HS-5 (cell line): ENCODE measurements at regions not wholly inside any gene's neighbourhood (a gene's known extent, or its start where the extent isn't known, plus 50 kb on each side); places are given as distances from the start of the nearest gene placed in this dataset.

Experiments
- DNase-seq: peaks from one replicate; pipeline ENCODE4 v3.0.0-alpha.2; 2012; ENCODE audit warnings: low read depth

DNA sequence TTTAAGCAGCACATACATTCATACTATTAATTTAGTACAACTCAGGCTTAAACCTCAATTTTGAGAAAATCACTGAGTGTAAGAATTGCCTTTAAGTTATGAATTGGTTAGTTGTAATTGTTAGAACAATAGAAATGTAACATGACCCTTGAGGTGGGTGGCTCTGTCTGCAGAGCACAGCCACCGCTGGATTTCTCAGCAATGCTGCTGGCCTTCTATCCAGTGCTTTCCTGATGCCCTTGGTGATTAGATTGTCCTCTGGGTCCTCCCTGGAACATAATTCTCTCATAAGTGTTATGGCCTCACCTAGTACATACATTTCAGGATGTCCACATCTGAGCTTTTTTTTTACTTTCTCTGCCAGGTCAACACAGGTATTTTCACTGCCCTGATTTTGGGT is 213.2 kb downstream of the SLC7A11 start:
- no peak for DNase-seq

DNA sequence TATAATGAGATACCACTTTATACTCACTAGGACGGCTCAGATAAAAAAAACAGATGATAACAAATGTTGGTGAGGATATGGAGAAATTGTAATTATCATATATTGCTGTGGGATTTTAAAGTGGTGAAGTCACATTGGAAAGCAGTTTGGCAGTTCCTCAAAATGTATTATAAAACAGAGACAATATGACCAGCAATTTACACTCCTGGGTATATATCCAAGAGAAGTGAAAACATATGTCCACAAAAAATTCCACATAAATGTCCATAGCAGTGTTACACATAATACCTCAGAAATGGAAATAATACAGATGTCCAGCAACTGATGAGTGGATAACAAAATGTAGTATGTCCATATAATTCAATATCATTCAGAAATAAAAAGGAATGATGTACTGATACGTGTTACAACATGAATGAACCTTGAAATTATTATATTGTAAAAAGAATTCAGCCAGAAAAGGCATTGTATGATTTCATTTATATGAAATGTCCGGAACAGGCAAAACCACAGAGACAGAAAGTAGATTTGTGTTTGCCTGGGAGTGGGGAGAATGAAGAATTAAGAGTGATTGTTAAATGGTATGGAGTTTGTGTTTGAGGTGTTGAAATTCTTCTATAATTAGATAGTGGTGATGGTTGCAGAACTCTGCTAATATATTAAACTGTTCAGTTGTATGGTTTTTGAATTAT is 220.9 kb downstream of the SLC7A11 start:
- no peak for DNase-seq

DNA sequence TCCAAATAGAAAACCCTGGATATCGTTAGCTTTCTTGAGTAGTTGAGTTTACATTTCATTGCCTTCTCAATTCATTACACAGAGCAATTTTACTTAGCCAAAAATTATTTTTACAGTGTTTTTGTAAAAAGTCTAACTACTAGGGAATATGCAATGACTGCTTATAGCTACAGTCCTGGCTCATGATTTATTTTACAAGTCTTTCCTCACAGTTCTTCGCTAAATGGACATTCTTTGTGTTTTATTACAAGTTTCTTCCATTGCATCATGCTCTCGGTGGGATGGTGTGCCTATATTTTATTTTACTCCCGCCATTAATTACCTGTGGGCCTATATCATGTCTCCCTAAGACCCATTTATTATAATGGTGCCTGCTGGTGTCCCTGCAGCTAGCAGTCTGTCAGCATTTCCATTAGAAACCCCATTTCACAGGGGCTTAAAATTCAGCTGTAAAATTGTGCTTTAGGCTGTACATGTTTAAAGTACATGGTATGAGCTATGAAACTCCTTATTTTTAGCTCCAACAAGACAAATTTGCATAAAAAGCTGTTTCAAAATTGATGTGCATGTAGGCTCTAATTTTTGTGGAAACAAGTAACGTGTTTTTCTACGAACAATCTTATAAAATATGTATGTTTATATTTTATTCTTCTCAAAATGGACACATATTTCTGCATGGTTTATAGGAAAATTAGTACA is 227.4 kb downstream of the SLC7A11 start:
- no peak for DNase-seq

DNA sequence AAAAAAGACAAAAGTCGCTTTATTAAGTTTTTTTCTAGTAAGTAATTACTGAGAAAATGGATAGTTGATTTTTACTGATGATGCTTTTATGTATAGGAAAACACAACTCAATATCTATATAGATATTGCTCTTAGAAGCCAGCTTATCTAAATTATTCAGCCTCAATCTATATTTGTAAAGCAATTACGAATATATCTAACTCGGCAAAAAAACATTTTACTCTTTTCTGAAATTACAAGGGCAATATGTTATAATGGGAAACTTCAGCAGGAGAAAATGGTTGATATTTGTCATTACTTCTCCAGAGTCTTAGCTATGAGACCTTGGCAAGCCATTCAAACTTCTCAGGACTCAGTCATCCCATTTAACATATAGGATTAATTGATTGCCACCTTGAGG is 228.5 kb downstream of the SLC7A11 start:
- no peak for DNase-seq

DNA sequence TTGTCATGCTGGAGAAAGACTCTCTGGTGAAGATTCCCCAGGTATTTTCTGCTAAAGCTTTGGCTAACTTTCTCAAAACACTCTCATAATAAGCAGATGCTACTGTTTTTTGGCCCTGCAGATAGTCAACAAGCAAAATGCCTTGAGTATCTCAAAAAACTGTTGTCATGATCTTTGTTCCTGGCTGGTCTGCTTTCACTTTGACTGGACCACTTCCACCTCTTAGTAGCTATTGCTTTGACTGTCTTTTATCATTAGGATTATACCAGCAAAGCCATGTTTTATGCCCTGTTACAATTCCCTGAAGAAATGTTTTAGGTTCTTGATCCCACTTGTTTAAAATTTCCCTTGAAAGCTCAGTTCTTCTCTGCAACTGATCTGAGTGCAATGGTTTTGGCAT is 231.5 kb downstream of the SLC7A11 start:
- DNase-seq, result no peak

DNA sequence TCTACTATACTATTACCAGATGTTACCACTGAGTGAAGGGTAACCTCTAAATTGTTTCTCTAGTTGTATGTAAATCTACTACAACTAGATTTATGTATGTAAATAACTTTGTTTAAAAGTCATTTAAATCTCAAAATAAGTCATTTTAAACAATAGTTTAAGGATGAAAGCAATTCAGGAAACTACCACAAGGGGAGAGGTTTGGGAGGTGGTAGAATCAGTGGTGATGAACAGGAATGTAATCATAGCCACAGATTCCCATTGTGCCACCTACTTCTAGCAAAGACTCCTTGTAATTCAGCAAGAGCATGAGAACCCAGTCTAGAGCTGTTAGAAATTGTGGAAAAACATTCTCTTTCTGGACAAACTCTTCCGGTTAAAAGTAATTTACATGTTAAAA is 234.6 kb downstream of the SLC7A11 start:
- no peak for DNase-seq

DNA sequence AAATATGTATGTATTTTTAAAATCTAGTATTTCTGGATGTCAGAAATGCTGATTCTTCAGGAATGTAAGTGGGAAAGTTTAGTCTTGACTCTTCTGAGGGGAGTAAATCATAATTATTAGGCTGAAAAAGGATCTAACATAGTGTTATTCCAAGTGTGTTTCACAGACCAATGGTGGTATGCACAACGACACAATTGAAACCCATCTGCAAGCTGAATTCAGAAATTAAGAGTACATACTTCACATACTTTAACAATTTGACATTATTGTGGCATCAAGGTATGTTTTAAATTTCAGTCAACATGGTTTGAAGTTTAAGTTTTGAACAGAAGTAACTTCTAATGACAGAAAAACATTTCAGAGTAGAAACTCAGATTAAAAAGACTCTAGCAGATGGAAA is 236.7 kb downstream of the SLC7A11 start:
- DNase-seq, result no peak

DNA sequence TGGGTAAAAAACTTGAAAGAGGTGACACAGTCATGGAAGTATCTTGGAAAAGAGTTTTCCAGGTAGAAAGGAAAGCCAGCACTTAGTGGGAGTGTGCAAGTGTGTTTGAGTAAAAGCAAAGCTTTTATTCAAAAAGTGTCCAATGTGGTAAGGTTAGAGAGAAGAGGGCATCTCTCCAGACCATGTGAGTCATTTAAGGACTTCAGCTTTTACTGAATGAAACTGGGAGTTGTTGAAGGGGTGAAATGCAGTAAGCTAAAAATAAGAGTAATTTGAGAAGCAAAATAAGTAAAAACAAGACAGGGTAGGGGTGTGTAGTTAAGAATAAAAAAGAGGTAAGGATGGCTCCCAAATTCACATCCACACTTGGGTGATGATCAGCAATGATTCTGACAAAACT is 238.9 kb downstream of the SLC7A11 start:
- DNase-seq, result no peak

DNA sequence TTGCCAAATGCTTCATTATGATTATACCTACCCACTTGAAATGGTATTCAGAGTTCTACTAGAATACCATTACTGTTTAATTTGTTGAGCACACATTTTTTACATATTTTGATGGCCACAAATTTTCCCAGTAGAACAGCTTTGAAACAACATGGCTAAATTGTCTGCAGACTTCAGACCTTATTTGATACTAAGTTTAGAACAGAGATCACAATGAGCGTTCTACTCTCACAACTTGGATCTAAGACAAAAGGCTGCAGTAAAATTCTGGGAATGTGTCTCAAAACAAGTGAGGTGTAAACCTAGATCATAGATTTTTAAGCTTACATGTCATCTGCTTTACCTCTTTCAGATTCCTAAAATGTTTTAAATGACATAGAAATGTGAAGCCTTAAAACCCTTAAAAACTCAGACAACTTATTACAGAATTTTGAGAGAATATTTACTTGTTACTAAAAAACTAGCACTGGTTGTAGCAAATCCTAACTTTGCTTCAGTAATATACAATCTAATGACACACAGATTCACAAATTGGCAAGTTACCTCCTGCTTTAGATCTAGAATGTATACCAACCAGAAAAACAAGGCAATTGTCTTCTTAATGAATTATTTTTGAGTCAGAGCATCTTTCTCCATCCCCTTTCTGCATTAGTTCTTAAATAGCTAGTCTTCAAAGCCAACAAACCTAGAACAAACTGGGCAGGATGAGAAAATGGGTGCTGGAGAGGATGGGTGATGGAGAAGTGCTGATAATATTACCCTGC is 243.3 kb downstream of the SLC7A11 start:
- DNase-seq, result no peak

DNA sequence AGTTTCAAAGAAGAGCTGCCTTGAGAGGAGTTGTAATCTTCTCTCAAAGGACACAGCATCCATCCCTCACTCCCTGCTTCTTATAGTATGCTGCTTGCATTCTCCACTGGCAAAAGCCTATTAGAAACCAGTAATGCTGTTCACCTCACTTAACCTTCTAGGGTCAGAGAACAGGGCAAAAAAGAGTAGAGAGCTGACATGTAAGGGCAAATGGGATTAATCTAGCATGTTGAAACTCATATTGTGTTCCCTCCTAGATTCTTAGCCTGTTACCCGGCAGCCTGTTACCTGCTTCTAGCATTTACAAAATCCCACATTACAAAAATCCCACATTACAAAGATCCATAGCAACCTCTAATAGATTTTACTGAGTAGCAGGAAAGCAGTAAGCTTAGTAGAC is 244.7 kb downstream of the SLC7A11 start:
- DNase-seq, result no peak

DNA sequence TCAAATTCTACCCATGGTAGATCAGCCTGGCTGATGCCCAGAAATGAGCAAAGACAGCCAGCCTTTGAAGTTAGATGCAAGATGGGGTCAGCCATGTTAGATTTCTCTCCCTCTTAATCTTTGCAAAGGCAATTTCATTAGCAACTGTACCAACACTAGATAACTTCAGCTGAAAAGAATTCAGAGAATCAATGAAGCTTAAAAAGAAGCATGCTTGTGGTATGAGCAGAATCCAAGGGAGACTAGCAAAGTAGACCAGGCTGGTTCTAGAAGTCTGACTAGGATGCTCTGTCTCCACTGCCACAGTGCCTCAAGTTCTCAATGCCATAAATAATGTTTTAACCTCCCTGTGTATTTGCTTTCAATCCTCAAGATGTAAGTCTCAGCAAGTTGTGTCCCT is 247.3 kb downstream of the SLC7A11 start:
- DNase-seq, result no peak

DNA sequence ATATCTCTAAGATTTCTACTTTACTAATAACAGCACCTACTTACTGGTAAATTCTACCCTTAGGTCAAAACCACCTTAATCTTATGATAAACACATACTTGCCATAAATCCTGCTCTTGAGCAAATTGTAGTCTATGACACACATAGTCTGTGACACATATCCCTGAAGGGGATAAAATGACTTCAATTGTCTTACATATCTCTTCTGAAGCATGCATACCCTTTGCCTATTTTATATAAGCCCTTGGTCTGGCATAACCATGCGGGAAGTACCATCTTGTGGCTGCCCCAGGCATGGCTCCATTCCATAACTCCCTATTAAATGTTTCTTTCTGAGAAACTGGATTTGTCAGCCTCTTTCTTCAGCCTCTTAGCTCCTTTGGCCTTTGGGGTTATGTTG is 248.9 kb downstream of the SLC7A11 start:
- no peak for DNase-seq

DNA sequence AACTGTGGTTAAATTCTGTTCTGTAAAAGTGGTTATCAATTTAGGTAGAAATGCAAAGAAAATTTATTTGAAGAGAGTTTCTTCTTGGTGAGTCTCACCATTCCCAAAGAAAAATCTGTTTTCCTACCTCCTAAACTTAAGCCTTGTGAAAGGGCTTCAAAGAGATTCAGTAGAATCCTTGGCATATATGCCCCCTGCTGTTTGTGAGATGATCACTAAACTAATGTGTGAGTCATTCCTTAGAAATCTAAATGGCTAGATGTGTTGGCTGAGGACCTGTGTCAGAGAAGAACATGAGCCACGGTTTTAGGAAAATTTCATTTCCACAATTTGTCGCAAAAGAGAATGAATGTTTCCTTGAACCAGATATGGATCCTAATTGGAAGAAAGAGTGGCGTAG is 260.9 kb downstream of the SLC7A11 start:
- DNase-seq, result peak; percentile 25

DNA sequence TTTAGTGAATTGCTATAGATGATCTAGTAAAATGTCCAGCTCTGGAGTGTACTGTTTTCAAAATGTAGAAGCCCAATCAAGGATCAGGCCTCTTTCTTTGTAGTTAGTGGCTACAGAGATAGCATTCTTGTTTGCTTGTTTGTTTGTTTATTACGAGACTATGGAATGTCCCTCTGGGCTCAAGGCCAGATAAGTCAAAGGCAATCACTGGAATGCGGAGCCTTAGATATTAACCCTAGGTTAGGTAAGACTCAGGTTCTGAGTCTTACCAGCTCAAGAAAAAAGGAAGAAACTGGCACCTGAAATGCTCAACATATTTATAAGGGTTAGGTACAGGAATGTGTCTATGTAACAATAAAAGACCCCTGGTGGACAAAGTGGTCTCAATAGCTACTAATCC is 261.5 kb downstream of the SLC7A11 start:
- DNase-seq, result no peak

DNA sequence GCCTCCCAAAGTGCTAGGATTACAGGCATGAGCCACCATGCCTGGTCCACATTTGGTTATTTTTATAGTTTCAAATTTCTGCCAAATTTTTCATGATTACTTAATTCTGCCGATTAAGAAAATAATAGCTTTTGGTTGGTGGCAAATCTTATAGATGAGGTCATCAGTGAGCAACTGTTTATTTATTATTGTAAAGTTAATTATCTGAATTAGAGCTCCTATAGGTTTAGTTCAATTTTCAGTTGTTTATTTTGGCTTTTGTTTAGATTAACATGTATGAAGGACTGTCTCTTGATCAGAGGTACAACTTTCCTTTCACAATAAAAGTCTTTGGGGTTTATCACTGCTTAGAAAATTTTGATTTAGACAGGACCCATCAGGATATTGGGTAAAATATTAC is 262.2 kb downstream of the SLC7A11 start:
- DNase-seq, result no peak

DNA sequence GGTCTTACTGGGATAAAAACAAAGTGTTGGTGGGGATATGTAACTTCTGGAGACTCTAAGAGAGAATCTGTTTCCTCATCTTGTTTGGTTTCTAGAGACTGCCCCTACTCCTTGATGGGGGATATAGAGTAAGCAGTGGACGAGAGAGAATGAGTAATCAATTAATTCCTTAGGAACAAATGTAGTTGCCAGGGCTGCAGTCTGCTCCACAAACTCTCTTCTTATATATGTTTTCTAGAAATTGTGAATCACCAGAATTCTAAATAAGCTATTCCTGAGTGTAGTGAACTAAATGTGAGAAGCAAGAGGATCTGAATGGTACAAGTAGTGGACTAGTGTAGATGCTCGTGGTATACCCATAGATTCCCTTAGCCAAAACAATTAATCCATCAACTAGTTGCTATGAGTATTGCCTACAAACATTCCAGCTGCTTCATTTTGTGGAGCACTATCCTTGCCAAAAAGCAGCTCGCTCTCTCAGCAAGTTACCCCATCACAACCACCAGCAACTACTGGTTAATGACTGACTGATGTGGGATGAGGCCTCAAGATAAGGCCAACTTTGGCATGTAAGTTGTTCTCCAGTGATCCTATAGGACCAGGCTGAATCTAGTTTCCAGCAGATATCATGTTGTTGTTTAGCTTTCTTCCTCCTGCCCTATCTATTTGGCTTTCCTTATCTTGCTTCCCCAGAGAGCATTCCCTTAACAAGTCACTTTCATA is 273.0 kb downstream of the SLC7A11 start:
- DNase-seq, result no peak

DNA sequence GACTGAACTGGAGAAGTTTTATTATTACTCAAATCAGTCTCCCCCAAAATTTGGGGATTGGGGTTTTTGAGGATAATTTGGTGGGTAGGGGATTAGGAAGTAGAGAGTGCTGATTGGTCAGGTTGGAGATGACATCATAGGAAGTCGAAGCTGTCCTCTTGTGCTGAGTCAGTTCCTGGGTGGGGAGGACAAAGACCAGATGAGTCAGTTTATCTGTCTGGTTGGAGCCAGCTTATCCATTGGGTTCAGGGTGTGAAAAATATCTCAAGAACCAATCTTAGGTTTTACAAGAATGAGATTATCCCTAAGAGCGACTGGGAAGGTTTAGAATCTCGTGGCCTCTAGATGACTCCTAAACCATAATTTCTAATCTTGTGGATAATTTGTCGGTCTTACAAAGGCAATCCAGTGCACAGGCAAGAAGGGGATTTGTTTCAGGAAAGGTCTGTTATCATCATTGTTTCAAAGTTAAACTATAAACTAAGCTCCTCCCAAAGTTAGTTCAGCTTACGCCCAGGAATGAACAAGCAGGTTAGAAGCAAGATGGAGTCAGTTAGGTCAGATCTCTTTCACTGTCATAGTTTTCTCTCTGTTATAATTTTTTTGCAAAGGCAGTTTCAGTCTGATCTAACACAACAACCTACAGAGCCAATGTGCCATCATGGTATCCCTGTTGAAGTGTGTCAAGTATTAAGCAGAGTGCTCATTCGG is 274.5 kb downstream of the SLC7A11 start:
- no peak for DNase-seq

DNA sequence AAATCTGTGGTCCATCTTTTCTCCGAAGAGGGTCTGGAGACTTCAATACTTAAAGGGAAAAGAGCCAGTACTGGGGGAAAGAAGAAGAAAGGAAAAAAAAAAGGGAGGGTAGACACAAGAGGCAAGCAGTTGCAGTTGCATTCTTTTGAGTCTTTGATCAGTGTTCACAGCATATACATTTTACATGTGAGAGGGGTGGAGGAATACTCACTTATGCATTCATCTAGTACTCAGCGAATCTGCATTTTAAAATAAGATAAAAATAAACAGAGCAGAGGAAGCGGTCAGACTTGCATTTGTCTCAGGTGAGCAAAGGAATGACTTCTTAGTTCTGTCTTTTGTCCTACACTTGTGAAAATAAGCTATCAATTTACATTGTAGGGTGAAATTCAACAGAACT is 275.6 kb downstream of the SLC7A11 start:
- DNase-seq, result no peak

DNA sequence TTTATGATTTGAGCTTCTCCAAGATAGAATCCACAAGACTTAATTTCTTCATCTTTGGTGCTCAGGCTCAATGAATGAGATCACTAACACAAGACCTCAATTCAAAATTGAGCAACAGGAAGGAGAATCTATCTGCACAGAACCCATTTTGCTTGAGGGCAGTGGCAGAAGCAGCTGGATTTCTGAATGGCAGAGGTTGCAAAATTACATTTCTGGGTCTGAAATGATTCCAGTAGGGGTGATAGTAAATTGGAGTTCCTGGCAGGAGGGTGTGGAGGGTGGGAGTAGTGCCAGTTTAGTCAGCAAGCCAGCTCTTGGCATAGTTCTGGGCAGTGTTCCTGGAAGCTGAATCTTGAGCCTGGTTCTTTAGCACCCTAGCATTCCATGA is 281.1 kb downstream of the SLC7A11 start:
- DNase-seq, result peak; percentile 54

DNA sequence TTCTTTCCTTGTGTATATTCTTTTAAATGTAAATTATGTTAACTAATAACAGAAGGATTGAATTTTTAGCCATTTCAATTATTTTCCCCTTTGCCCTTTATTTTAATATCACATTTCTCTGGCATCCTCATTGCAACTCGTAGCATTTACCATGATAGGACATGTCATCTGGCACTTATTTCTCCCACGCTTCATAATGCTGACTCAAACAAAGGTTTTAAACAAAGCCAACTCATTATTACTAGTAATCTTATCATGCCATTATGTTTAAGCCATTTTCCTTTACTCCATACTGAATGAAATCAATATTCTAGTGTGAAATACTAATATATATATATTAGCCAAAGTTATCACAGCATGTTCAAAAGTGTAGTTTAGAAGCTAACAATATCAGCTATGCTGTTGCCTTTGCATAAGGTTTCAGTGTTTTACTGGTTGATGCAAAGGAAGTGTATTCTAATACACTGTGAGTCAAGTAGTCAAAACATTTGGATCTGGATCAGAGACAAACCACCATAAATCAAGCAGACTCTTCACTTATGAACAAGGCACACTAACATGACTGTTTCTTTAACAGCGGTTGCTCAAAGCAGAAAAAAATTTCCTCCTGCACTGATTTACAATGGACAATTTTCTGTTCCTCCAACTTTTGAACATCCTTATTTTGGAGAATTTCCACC is 281.6 kb downstream of the SLC7A11 start:
- DNase-seq, result peak; percentile 64

DNA sequence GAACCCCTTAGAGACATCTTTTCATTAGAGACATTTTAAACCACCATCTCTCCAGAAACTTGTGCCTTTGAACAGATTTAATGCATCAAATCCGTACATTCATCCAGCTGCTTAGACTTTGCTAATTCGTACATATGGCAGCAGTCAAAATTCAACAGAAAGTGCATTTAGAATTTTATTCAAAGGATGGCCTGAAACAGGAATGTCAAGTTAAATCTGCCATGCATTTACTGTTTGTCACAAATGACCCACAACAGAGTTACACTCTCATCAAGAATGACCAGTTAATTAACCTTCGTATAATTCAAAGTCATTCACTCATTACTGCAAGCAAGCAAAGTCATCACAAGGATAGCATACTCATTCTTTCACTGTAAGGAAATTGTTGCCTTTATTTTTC is 284.3 kb downstream of the SLC7A11 start:
- no peak for DNase-seq
